ENCODE measurements at regions not wholly inside any gene's neighbourhood (a gene's known extent, or its start where the extent isn't known, plus 50 kb on each side); places are given as distances from the start of the nearest gene placed in this dataset.

- TF ChIP-seq CTCF (IDR thresholded peaks at IDR 0.05; ENCODE audit: low read depth, low read length) (no peak), POLR2A (IDR thresholded peaks at IDR 0.05; ENCODE audit: extremely low read depth, insufficient read length) (no peak)
These were observed 93.8 kb upstream of the LRRC55 start for GRCh38 chr11:57087991-57088390.

All from NB4 (cell line).